K562 (cell line): ENCODE measurements at regions not wholly inside any gene's neighbourhood (a gene's known extent, or its start where the extent isn't known, plus 50 kb on each side); places are given as distances from the start of the nearest gene placed in this dataset.

Experiments used
- ATAC-seq: fragments of 200-7000 bp; cut with Tn5 transposase; 3 replicates; pipeline ENCODE4 v1.9.1; 2020; ENCODE audit warnings: moderate library complexity
- BruUV-seq: library from RNA; stranded (reverse); fragments of 400-500 nt; replicated peaks from 2 replicates; lab custom pipeline; 2021; lab: Mats Ljungman, UMichigan
- CTCF ChIA-PET: fragments of 300-600 bp; formaldehyde crosslinking; extraction: SDS; loops from one replicate; lab custom pipeline; 2021; ENCODE audit warnings: low intra/inter-chr PET ratio; lab: Yijun Ruan, JAX
- POLR2A ChIA-PET: fragments of 300-600, 350-650 bp; sonication (Branson Sonifier 250); formaldehyde crosslinking; extraction: SDS; loops from one replicate; lab custom pipeline; 2021; ENCODE audit warnings: antibody characterized with exemption, inconsistent platforms; lab: Yijun Ruan, JAX
- DNase-seq, 4 experiments: peaks; one replicate each; pipeline versions ENCODE4 v3.0.0 to v3.0.0-alpha.2; 2011 to 2018; ENCODE audit warnings: low spot score in 3 of 4, mixed read lengths in 3 of 4; ENCODE audit errors: extremely low read depth in 1 of 4
- FAIRE-seq: peaks from 2 replicates; lab custom pipeline; 2011; peaks lifted over from hg19 to GRCh38; lab: Jason Lieb, UNC
- H2AFZ ChIP-seq: 2 replicates; pipeline ENCODE4 v1.6.0; 2011; ENCODE audit warnings: low read depth, low read length, control low read depth, inconsistent platforms
- H3K27ac ChIP-seq: fragments of 200-600 bp; 3 replicates; pipeline ENCODE4 v1.8.0; 2011; ENCODE audit warnings: low read depth, mild to moderate bottlenecking, control low read depth, inconsistent platforms, low read length, moderate library complexity, mixed read lengths; ENCODE audit errors: extremely low read depth
- H3K27me3 ChIP-seq, 2 experiments: fragments of 300-600 bp in 1 of 2; 2 replicates in 1 of 2; 3 replicates in 1 of 2; pipeline versions ENCODE4 v1.6.0 to v1.8.0; 2011; ENCODE audit warnings: inconsistent platforms in 2 of 2, low read length in 2 of 2, mild to moderate bottlenecking in 1 of 2, mixed read lengths in 1 of 2, moderate library complexity in 1 of 2; ENCODE audit not compliant: control insufficient read depth in 2 of 2, insufficient read depth in 2 of 2
- H3K36me3 ChIP-seq: fragments of 300-600 bp; 3 replicates; pipeline ENCODE4 v1.8.0; 2011; ENCODE audit warnings: mild to moderate bottlenecking, low read length, inconsistent platforms; ENCODE audit not compliant: control insufficient read depth, insufficient read depth
- H3K4me1 ChIP-seq, 2 experiments: fragments of 200-600 bp in 1 of 2; replicated peaks in 1 of 2; 2 replicates in 1 of 2; 3 replicates in 1 of 2; pipeline versions ENCODE4 v1.5.1 to v1.8.0; 2011; ENCODE audit warnings: inconsistent platforms in 2 of 2, low read length in 2 of 2, mild to moderate bottlenecking in 1 of 2, mixed read lengths in 1 of 2, moderate library complexity in 1 of 2; ENCODE audit not compliant: control insufficient read depth in 2 of 2, insufficient read depth in 2 of 2
- H3K4me2 ChIP-seq: 2 replicates; pipeline ENCODE4 v1.6.1; 2011; ENCODE audit warnings: low read length, control low read depth, inconsistent platforms, mixed read lengths; ENCODE audit not compliant: insufficient read depth
- H3K4me3 ChIP-seq: fragments of 200-600 bp; sonication (generic), shearing (Covaris generic); 2 replicates; pipeline ENCODE4 v1.5.1; 2016; ENCODE audit warnings: control low read depth, inconsistent platforms
- H3K79me2 ChIP-seq: fragments of 200-600 bp; 3 replicates; pipeline ENCODE4 v1.8.0; 2011; ENCODE audit warnings: low read length, inconsistent platforms; ENCODE audit not compliant: control insufficient read depth, insufficient read depth
- H3K9ac ChIP-seq, 2 experiments: 2 replicates each; pipeline versions ENCODE4 v1.6.0 to v1.6.1; 2011; ENCODE audit warnings: low read depth in 2 of 2, low read length in 2 of 2, control low read depth in 1 of 2, inconsistent platforms in 1 of 2, mild to moderate bottlenecking in 1 of 2, mixed read lengths in 1 of 2; ENCODE audit not compliant: insufficient read depth in 1 of 2
- H3K9me1 ChIP-seq: one replicate; pipeline ENCODE4 v1.6.0; 2011; ENCODE audit warnings: inconsistent platforms, mild to moderate bottlenecking, low read length, moderate library complexity; ENCODE audit not compliant: control insufficient read depth, insufficient read depth
- H3K9me3 ChIP-seq: replicated peaks from 2 replicates; pipeline ENCODE4 v1.5.1; 2011; ENCODE audit warnings: low read depth, low read length, inconsistent platforms; ENCODE audit not compliant: control insufficient read depth, insufficient read depth
- H4K20me1 ChIP-seq: replicated peaks from 2 replicates; pipeline ENCODE4 v1.6.1; 2011; ENCODE audit warnings: low read length, inconsistent platforms, mixed read lengths; ENCODE audit not compliant: control insufficient read depth, insufficient read depth
- ARHGAP35 ChIP-seq: fragments of 450-650 bp; IDR thresholded peaks from 2 replicates; pipeline ENCODE4 v1.6.1; 2018; ENCODE audit not compliant: partially characterized antibody
- BCLAF1 ChIP-seq, 2 experiments: fragments of 450-650 bp in 1 of 2; IDR thresholded peaks; 2 replicates each; pipeline ENCODE4 v1.6.1; 2011 to 2017; ENCODE audit warnings: low read depth in 2 of 2, antibody characterized with exemption in 1 of 2, borderline replicate concordance in 1 of 2, low read length in 1 of 2, mild to moderate bottlenecking in 1 of 2, mixed read lengths in 1 of 2; ENCODE audit not compliant: control insufficient read depth in 1 of 2
- CBFA2T2 ChIP-seq: fragments of 450-650 bp; conservative IDR thresholded peaks from 2 replicates; pipeline ENCODE4 v1.6.1; 2017; ENCODE audit warnings: mild to moderate bottlenecking
- ELK3 ChIP-seq: fragments of 450-650 bp; formaldehyde crosslinking; IDR thresholded peaks from 2 replicates; pipeline ENCODE4 v1.4.0; 2020; ENCODE audit warnings: mild to moderate bottlenecking
- HOXB6 ChIP-seq: fragments of 250-450 bp; sonication (Bioruptor Pico); IDR thresholded peaks from 2 replicates; pipeline ENCODE4 v1.5.1; 2022; ENCODE audit warnings: mild to moderate bottlenecking, borderline replicate concordance
- ILK ChIP-seq: fragments of 450-650 bp; IDR thresholded peaks from 2 replicates; pipeline ENCODE4 v1.6.1; 2016; ENCODE audit warnings: missing genetic modification characterization, low read depth, mild to moderate bottlenecking, missing compliant biosample characterization, moderate library complexity, borderline replicate concordance
- KLF1 ChIP-seq: fragments of 450-650 bp; IDR thresholded peaks from 2 replicates; pipeline ENCODE4 v1.6.1; 2016; ENCODE audit warnings: missing genetic modification characterization, missing compliant biosample characterization
- MTA2 ChIP-seq: fragments of 450-650 bp; IDR thresholded peaks from 2 replicates; pipeline ENCODE4 v1.6.1; 2016; ENCODE audit warnings: low read depth
- PRPF4 ChIP-seq: fragments of 200-400 bp; formaldehyde crosslinking; IDR thresholded peaks from one replicate; pipeline ENCODE4 v1.6.1; 2017; ENCODE audit warnings: low read length, low read depth, mild to moderate bottlenecking; ENCODE audit not compliant: insufficient read depth, poor library complexity, severe bottlenecking
- SAFB2 ChIP-seq: fragments of 200-400 bp; formaldehyde crosslinking; IDR thresholded peaks from 2 replicates; pipeline ENCODE4 v1.6.1; 2018; ENCODE audit warnings: borderline replicate concordance, low read length, low read depth, moderate library complexity; ENCODE audit not compliant: severe bottlenecking
- SMARCB1 ChIP-seq: IDR thresholded peaks from 2 replicates; pipeline ENCODE4 v1.6.1; 2011; ENCODE audit warnings: improper control_type of control experiment, low read depth; ENCODE audit not compliant: insufficient read length
- U2AF1 ChIP-seq: fragments of 200-400 bp; formaldehyde crosslinking; optimal IDR thresholded peaks from 2 replicates; pipeline ENCODE3; 2017; ENCODE audit warnings: mild to moderate bottlenecking, low read depth, low read length, moderate library complexity
- ZBTB11 ChIP-seq, 3 experiments: fragments of 200-800 bp in 1 of 3; fragments of 250-450 bp in 1 of 3; fragments of 450-650 bp in 1 of 3; sonication (Bioruptor Pico) in 1 of 3; sonication (Bioruptor generic) in 1 of 3; formaldehyde crosslinking in 1 of 3; IDR thresholded peaks; 2 replicates each; pipeline versions ENCODE4 v1.6.1 to v1.8.0; 2016 to 2022; ENCODE audit warnings: mild to moderate bottlenecking in 2 of 3, missing genetic modification characterization in 2 of 3, missing compliant biosample characterization in 1 of 3, moderate library complexity in 1 of 3
- ZKSCAN8 ChIP-seq: fragments of 200-800 bp; sonication (Bioruptor generic); IDR thresholded peaks from 2 replicates; pipeline ENCODE4 v1.6.1; 2016; ENCODE audit warnings: missing genetic modification characterization, missing compliant biosample characterization
- ZNF134 ChIP-seq: fragments of 250-450 bp; sonication (Bioruptor Pico); conservative IDR thresholded peaks from 2 replicates; pipeline ENCODE4 v1.4.0; 2020
- WGBS: fragments of 100-300 bp; shearing (Covaris generic); methylation state at CpG from one replicate; pipeline ENCODE4 v1.1.6; 2016; ENCODE audit warnings: low coverage, mixed read lengths; ENCODE audit not compliant: insufficient coverage; ENCODE audit errors: missing lambda C conversion rate; 5-methylcytosine and 5-hydroxymethylcytosine counted together
- in situ Hi-C: fragments of 300-500 bp; cut with MboI; formaldehyde crosslinking; loops from 4 replicates; pipeline ENCODE4 v1.15.0; 2018; ENCODE audit warnings: inconsistent platforms, mixed read lengths
- intact Hi-C: fragments of 100-400 bp; cut with micrococcal nuclease; formaldehyde crosslinking; loops from 2 replicates; pipeline ENCODE4 v1.14.2; 2022

- H4K20me1 ChIP-seq = no peaks in the 10 kb centered on the region
- in situ Hi-C loops (no loop called here), intact Hi-C loops (no loop called here)
- H3K36me3 ChIP-seq = no peaks in the 10 kb centered on the region
- DNase-seq (no peak), ATAC-seq (no peak), FAIRE-seq (no peak)
- no peak overlapping the region for H3K4me3 ChIP-seq
- no peak overlapping the region for H2AFZ ChIP-seq
- ChIA-PET CTCF (no interaction called here), POLR2A (no interaction called here)
- no peaks in the 10 kb centered on the region for H3K4me1 ChIP-seq
- under 1% methylated on average over 13 of the region's 16 CpGs for WGBS
- H3K27me3 ChIP-seq = peaks cover 2 to 17% of the 10 kb centered on the region in 2 experiments; a peak in 4 of 5 replicates
- no TSS peak for BruUV-seq
- no peak overlapping the region for H3K4me2 ChIP-seq
- H3K9me3 ChIP-seq = no peaks in the 10 kb centered on the region
- no peaks in the 10 kb centered on the region for H3K9me1 ChIP-seq
- no peak overlapping the region for H3K27ac ChIP-seq
- no peaks in the 10 kb centered on the region for H3K79me2 ChIP-seq
- no peak overlapping the region for H3K9ac ChIP-seq
- TF ChIP-seq CBFA2T2 = no peak
- TF ChIP-seq HOXB6 = no peak
- no peak for TF ChIP-seq SAFB2
- TF ChIP-seq ZBTB11 (CRISPR knock-in tag; IDR thresholded peaks at IDR 0.05) = no peak
- TF ChIP-seq ZKSCAN8 (CRISPR knock-in tag) = no peak
- TF ChIP-seq MTA2 = no peak
- no peak for TF ChIP-seq ARHGAP35
- no peak for TF ChIP-seq BCLAF1 (IDR thresholded peaks at IDR 0.05; ENCODE audit: borderline replicate concordance in 1 of 2, control insufficient read depth in 1 of 2, low read depth in 2 of 2, low read length in 1 of 2)
- no peak for TF ChIP-seq PRPF4
- no peak for TF ChIP-seq ILK
- TF ChIP-seq KLF1 = no peak
- no peak for TF ChIP-seq ELK3 (CRISPR knock-in tag)
- no peak for TF ChIP-seq U2AF1
- TF ChIP-seq SMARCB1 = no peak
- TF ChIP-seq ZNF134 (CRISPR knock-in tag) = no peak
These were observed 162.6 kb downstream of the MYCN start for GRCh38 chr2:16102976-16103380.
